HG02870 (cell line): ENCODE measurements at regions not wholly inside any gene's neighbourhood (a gene's known extent, or its start where the extent isn't known, plus 50 kb on each side); places are given as distances from the start of the nearest gene placed in this dataset.
"Not testable (repeated sequence)": the region's sequence is repeated elsewhere in the genome, so short reads cannot be mapped to it uniquely, and the experiment has no call there.

Experiments
- ATAC-seq: cut with Tn5 transposase; IDR thresholded peaks from one replicate; pipeline ENCODE4 v1.9.1; 2021; ENCODE audit warnings: mild to moderate bottlenecking, moderate library complexity; ENCODE audit not compliant: unreplicated experiment

DNA sequence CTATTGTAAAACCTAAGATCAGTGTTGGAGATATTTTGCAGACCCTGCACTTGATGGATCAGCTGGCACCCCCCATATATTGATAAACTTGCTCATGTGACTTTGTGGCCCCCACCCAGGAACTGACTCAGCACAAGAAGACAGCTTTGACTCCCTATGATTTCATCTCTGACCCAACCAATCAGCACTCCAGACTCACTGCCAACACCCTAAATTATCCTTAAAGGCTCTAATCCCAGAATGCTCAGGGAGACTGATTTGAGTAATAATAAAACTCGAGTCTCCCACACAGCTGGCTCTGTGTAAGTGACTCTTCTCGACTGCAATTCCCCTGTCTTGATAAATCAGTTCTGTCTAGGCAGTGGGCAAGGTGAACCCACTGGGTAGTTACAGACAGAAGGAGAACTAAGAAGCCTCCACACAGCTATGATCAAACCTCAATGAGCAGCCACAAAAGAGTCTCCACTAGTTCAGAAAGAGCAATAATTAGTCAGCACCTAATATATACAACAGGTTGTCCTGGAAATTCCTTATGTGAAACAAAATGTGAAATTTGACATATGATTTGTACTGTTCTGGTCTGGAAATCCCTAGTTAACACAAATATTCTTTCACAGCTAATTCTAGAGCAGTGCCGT lies 52.2 kb downstream of the ACTL7B start:
- no peak for ATAC-seq

DNA sequence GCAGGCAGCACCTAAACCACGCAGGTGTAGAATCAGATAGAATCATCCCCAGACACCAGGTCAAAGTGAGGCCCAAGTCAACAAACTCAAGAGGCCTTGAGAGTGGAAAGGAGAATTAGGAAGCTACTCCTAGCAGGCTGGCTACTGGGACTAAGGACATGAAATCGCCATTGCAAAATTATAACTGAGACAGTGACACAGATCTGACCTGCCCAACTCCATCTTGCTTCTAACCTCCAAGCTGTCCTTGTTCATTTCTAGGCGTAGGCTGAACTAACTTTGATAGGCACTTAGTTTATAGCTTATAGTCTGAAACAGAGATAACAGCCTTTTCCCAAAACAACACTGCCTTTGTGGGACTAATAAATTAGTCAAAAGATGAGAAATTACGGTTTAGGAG lies 52.8 kb downstream of the ACTL7B start:
- ATAC-seq = no peak

DNA sequence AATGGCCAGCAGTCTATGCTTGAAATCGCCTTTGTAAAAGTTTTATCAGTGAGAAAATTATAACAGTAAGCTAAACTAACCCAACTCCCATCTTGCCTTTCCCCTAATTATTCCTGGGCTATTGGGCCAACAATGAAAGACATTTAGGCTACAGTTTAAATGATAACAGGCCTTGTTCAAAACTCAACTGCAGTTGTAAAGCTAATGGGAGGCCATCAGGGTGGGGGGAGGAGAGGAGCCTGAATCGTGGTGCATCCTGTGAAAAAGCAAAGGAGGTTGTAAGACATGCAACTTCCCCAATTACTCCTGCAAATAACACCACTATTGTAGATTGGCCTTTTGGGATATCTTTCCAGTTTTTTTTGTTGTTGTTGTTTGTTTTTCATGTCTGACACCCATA lies 53.8 kb downstream of the ACTL7B start:
- ATAC-seq = no peak

DNA sequence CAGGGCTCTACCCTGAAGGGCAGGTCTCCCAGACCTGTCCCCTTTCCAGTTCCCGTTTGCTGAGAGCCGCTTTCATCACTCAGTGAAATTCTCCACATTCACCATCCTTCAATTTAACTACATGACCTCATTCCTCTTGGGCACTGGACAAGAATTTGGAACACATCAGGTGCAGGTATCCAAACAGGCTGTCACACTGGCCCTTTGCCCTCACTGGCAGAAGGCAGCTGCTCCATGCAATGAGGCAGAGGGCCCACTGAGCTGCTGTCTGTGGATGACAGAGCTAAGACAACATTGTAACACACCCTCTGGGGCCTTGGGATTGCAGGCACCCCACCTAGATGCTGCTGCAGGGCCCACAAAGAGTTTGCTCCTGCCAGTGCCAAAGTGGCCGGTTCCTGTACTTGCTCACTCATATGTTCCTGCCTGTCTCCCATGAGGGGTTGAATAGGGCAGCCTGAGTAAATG lies 55.1 kb downstream of the ACTL7B start:
- ATAC-seq = no peak

GRCh38 chr9:108793573-108793972 lies 62.2 kb downstream of the ACTL7B start:
- no peak for ATAC-seq

- ATAC-seq = no peak
Measured at GRCh38 chr9:108789742-108790141, 66.0 kb downstream of the ACTL7B start.

DNA sequence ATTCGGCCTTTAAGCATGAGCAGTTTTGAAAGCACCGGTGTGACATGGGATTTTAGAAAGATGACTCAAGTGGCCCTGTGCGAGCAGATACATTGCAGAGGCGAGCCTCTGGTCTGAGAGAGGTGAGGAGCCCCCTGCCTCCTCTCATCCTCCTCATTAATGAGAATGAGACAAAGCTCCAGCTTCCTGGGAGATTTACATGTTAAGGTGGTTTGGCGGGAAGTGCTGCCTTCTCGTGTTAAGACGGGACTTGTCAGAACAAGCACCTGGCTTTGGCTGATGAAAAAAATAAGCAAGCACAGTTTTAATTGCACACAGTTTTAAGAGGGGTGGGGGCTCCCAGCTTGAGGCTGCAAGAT lies 68.1 kb downstream of the ACTL7B start:
- no peak for ATAC-seq

- no peak for ATAC-seq
Measured at GRCh38 chr9:108786901-108787689, 68.7 kb downstream of the ACTL7B start.

- no peak for ATAC-seq
Measured at GRCh38 chr9:108786322-108786721, 69.5 kb downstream of the ACTL7B start.

DNA sequence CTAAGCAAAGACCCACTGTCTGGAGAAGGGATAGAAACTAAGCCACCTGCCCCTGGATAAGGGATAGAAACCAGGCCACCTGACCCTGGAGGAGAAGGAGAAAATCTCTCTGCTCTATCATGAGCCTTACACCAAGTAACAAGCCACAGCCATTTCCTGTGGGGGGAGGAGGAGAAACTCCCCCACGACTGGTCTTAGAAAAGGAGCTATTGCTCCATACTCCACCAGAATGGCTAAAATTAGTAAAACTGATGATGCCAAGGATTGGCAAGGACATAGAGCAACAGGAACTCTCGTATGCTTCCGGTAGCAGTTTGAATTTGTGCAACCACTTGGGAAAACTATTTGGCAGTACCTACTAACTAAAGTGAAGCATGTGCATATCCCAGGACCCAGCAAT lies 70.8 kb downstream of the ACTL7B start:
- ATAC-seq = no peak

DNA sequence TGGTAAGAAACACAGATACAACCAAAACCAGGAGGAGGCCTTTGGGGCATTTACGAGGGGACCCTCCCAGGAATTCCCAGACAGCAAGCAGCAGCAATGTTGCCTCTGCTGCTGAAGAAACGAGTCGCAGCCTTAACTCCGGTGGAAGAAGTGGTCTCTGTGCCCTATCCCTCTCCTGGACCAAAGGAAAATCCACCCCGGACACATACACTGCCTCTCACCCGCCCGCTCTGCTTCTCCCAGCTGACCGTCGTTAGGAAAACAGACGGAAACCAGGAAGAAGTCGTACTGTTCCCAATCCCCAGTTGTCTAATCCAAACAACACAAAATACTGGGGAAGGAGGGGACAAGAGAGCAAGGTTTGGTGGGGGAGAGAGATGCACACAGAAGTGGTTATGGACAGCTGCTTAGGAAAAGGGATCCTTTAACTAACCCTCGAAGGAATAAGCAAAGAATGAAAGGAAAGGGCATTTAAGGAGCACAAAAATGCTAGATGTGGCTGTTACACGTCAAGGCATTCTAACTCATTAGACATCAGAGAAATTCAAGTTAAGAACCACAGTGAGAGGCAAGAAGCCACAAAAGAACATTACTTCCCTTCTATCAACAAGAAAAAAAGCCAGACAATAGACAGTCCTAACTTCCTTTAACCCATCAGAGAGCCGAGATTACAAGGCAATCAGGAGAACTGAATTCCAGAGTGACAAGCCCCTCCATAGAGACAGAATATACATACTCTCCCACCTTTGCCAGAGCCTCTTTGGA lies 71.9 kb downstream of the ACTL7B start:
- ATAC-seq = no peak

GRCh38 chr9:108783326-108783725 lies 72.5 kb downstream of the ACTL7B start:
- no peak for ATAC-seq

DNA sequence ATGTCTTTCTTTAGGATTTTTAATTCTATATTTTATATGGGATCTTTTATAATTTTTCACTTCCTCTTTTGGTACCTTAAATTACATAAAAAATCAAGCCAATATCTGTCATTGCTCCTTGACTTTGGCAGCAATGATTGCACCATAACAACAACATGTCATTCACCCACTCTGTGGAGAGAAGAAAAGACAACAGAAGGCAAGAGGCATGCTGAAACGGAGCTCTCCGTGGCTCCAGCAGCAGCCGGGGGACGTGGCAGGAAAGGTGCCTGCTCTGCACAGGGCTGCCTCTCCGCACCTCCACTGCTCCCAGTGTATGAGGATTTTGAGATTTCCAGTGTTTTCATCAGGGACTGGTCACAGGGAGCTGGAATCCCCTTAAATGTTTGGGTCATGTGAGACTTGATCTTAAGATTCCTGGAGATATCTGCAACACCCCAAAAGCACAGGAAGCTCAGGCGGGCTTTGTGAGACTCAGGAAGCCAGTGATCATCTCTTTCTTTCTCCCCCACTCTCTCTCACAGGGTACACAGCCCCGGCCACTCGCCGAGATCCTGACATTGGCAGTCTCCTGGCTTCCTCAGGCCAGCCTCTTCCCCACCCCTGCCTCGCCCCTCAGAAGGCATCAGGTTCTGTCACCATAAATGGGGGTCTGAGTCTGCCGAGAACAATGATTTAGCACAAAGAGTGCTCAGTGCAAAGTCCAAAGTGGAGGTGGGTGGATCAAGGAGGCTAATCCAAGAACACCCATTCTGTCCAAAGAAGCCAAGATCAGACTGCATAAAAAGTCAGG lies 74.6 kb downstream of the ACTL7B start:
- no peak for ATAC-seq

GRCh38 chr9:108779551-108780325 lies 76.0 kb downstream of the ACTL7B start:
- no peak for ATAC-seq

- no peak for ATAC-seq
Measured at GRCh38 chr9:108776920-108777639, 78.7 kb downstream of the ACTL7B start.

DNA sequence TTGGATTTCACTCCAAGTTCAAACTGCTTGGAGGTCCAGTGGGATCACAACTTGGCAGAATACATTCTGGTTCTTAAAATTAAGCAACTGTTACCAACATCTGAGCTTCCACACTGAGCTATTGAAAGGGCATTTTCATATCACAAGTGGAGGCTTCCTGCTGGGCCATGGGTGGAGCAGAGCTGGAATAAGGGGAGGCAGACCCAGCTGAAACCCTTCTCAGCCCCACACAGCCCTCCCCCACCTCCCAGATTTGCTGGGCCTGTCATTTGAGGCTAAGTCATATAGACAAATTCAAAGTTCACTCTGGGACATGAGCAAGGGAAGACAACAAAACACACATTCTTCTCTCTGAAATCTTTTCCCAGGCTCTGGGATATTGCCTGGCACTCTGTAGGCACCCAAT lies 79.9 kb downstream of the ACTL7B start:
- no peak for ATAC-seq

- ATAC-seq = not testable (repeated sequence)
Measured at GRCh38 chr9:108774088-108774487, 81.7 kb downstream of the ACTL7B start.

DNA sequence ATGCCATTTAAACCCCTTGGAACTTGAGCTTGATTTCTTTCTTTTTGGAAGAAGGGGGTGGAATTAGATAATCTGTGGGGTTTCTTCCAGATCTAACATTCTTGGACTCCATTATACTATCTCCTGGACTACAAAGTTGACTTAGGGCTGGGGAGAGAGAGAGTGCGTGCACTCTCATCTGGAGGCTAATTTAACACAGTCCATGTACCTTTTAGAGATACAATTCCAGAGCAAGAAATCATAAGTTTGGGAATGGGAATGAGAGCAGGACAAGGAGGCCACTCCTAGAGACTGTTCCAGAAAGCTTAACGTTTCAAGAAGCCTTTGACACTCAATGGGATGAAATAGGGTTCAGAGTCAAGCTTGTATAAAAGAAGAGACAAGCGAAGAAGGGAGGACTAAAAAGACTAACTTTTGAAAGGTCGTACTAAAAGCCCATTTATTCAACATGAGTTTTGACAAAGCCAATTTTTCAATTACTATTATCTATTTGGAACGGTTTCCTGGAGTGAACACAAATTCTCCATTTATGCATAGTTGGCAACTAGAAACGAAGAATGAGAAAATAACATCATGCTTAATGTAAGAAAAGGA lies 83.4 kb downstream of the ACTL7B start:
- no peak for ATAC-seq

GRCh38 chr9:108768744-108769143 lies 87.0 kb downstream of the ACTL7B start:
- no peak for ATAC-seq
